K562 (cell line): ENCODE measurements at regions not wholly inside any gene's neighbourhood (a gene's known extent, or its start where the extent isn't known, plus 50 kb on each side); places are given as distances from the start of the nearest gene placed in this dataset.

Experiments
- ARID2 ChIP-seq: fragments of 450-650 bp; IDR thresholded peaks from 2 replicates; pipeline ENCODE4 v1.6.1; 2017; ENCODE audit warnings: antibody characterized with exemption, mild to moderate bottlenecking
- CEBPB ChIP-seq: fragments of 450-650 bp; IDR thresholded peaks from 2 replicates; pipeline ENCODE4 v1.6.1; 2016; ENCODE audit warnings: missing genetic modification characterization, missing compliant biosample characterization
- GATA2 ChIP-seq: sonication (generic); formaldehyde crosslinking; IDR thresholded peaks from 2 replicates; pipeline ENCODE4 v1.4.0; 2020; ENCODE audit warnings: mild to moderate bottlenecking, missing genetic modification reagents
- HMBOX1 ChIP-seq: sonication (generic); IDR thresholded peaks from 2 replicates; pipeline ENCODE4 v1.6.1; 2016
- JUNB ChIP-seq: fragments of 450-650 bp; formaldehyde crosslinking; conservative IDR thresholded peaks from 2 replicates; pipeline ENCODE4 v1.4.0; 2020; ENCODE audit warnings: mild to moderate bottlenecking
- POLR2G ChIP-seq: fragments of 200-400 bp; formaldehyde crosslinking; IDR thresholded peaks from 2 replicates; pipeline ENCODE4 v1.6.1; 2017; ENCODE audit warnings: low read depth, mild to moderate bottlenecking, antibody characterized with exemption, low read length, moderate library complexity
- ZBTB2 ChIP-seq: fragments of 450-650 bp; IDR thresholded peaks from 2 replicates; pipeline ENCODE4 v1.6.1; 2016; ENCODE audit warnings: antibody characterized with exemption
- ZBTB40 ChIP-seq, 2 experiments: fragments of 450-650 bp in 1 of 2; sonication (generic) in 1 of 2; formaldehyde crosslinking in 1 of 2; IDR thresholded peaks; 2 replicates each; pipeline versions ENCODE4 v1.7.1 to v1.9.0; 2016 to 2022; ENCODE audit warnings: inconsistent platforms in 1 of 2, mild to moderate bottlenecking in 1 of 2, missing genetic modification reagents in 1 of 2
- ZFP1 ChIP-seq: fragments of 450-650 bp; formaldehyde crosslinking; IDR thresholded peaks from 2 replicates; pipeline ENCODE4 v1.4.0; 2020; ENCODE audit warnings: mild to moderate bottlenecking, mixed read lengths
- ZNF395 ChIP-seq: fragments of 200-800 bp; sonication (Bioruptor generic); IDR thresholded peaks from 2 replicates; pipeline ENCODE4 v1.6.1; 2017; ENCODE audit warnings: missing genetic modification characterization, missing compliant biosample characterization

DNA sequence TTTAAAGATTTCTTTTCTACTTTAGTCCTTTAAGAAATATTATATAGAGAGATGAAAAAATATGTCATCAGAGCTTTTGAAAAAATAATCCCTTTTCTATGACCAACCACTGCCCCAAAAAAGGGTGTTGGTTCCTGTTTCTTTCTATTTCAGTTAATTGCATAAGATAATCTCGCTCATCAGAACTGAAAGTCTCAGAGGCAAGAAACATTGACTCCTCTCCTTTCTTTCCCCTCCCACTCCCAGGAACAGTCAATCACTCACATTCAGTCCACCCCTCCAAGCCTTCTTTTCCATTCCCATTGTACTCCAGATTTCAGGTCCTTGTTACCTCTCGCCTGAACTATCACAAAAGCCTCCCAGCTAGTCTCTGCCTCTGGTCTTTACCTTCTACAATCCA, 153.7 kb upstream of the ABI3BP start (continued):
- TF ChIP-seq ZBTB40 (IDR thresholded peaks at IDR 0.05) (no peak), ZBTB40 (CRISPR knock-in tag; IDR thresholded peaks at IDR 0.05) (no peak), CEBPB (tag) (peak; percentile 74), HMBOX1 (0 out of 2 replicates have a peak, but pooled peaks have one; percentile 26), ARID2 (no peak), ZNF395 (no peak), GATA2 (CRISPR knock-in tag) (no peak), ZBTB2 (no peak), JUNB (CRISPR knock-in tag) (no peak), POLR2G (no peak), ZFP1 (CRISPR knock-in tag) (no peak)
